HepG2 (cell line): ENCODE measurements at regions not wholly inside any gene's neighbourhood (a gene's known extent, or its start where the extent isn't known, plus 50 kb on each side); places are given as distances from the start of the nearest gene placed in this dataset.

Source experiments
- ATAC-seq: fragments of 200-7000 bp; cut with Tn5 transposase; 3 replicates; pipeline ENCODE4 v1.9.1; 2020; ENCODE audit warnings: mild to moderate bottlenecking, moderate library complexity
- BruUV-seq: library from RNA; stranded (reverse); fragments of 400-500 nt; replicated peaks from 2 replicates; lab custom pipeline; 2021; lab: Mats Ljungman, UMichigan
- CTCF ChIA-PET: fragments of 300-600 bp; formaldehyde crosslinking; extraction: SDS; loops from one replicate; lab custom pipeline; 2021; ENCODE audit warnings: low total read pairs, inconsistent platforms, low intra/inter-chr PET ratio; lab: Yijun Ruan, JAX
- POLR2A ChIA-PET: fragments of 350-600 bp; sonication (Branson Sonifier 250); formaldehyde crosslinking; loops from one replicate; lab custom pipeline; 2020; ENCODE audit warnings: antibody characterized with exemption, inconsistent platforms; lab: Yijun Ruan, JAX
- DNase-seq: peaks from one replicate; pipeline ENCODE4 v3.0.0-alpha.2; 2015; ENCODE audit warnings: low spot score
- FAIRE-seq: peaks from 3 replicates; lab custom pipeline; 2011; peaks lifted over from hg19 to GRCh38; lab: Jason Lieb, UNC
- H2AFZ ChIP-seq: one replicate; pipeline ENCODE4 v1.6.1; 2011; ENCODE audit warnings: low read length, inconsistent platforms
- H3K27ac ChIP-seq: fragments of 300-600 bp; 3 replicates; pipeline ENCODE4 v1.8.0; 2011; ENCODE audit warnings: mixed run types, mild to moderate bottlenecking, mixed read lengths, low read length, inconsistent platforms; ENCODE audit not compliant: insufficient read depth; ENCODE audit errors: extremely low read length
- H3K27me3 ChIP-seq, 2 experiments: fragments of 200-600 bp in 1 of 2; 2 replicates in 1 of 2; 3 replicates in 1 of 2; pipeline versions ENCODE4 v1.6.0 to v1.8.0; 2011; ENCODE audit warnings: low read length in 2 of 2, mild to moderate bottlenecking in 2 of 2, moderate library complexity in 2 of 2, inconsistent platforms in 1 of 2; ENCODE audit not compliant: insufficient read depth in 2 of 2, control insufficient read depth in 1 of 2
- H3K36me3 ChIP-seq, 2 experiments: fragments of 200-600 bp in 1 of 2; replicated peaks in 1 of 2; 2 replicates in 1 of 2; 3 replicates in 1 of 2; pipeline versions ENCODE4 v1.5.1 to v1.8.0; 2011; ENCODE audit warnings: low read length in 2 of 2, inconsistent platforms in 1 of 2; ENCODE audit not compliant: insufficient read depth in 2 of 2, control insufficient read depth in 1 of 2
- H3K4me1 ChIP-seq: 2 replicates; pipeline ENCODE4 v1.5.1; 2012; ENCODE audit warnings: low read length, inconsistent platforms; ENCODE audit not compliant: insufficient read depth
- H3K4me2 ChIP-seq: 2 replicates; pipeline ENCODE4 v1.6.0; 2011; ENCODE audit warnings: low read depth, low read length, inconsistent platforms
- H3K4me3 ChIP-seq, 3 experiments: fragments of 200-600 bp in 1 of 3; sonication (generic), shearing (Covaris generic) in 1 of 3; replicated peaks in 1 of 3; 2 replicates each; pipeline ENCODE4 v1.5.1; 2011 to 2016; ENCODE audit warnings: low read length in 3 of 3, inconsistent platforms in 2 of 3, low read depth in 2 of 3, mild to moderate bottlenecking in 2 of 3, control low read depth in 1 of 3, mixed read lengths in 1 of 3; ENCODE audit not compliant: insufficient read depth in 1 of 3
- H3K79me2 ChIP-seq: one replicate; pipeline ENCODE4 v1.6.1; 2011; ENCODE audit warnings: low read length, inconsistent platforms; ENCODE audit not compliant: insufficient read depth
- H3K9ac ChIP-seq: 2 replicates; pipeline ENCODE4 v1.6.0; 2011; ENCODE audit warnings: mild to moderate bottlenecking, low read depth, low read length, inconsistent platforms; ENCODE audit not compliant: insufficient read depth
- H3K9me3 ChIP-seq: 2 replicates; pipeline ENCODE4 v1.5.1; 2012; ENCODE audit warnings: mild to moderate bottlenecking, low read length
- H4K20me1 ChIP-seq: 2 replicates; pipeline ENCODE4 v1.6.0; 2011; ENCODE audit warnings: inconsistent platforms, mild to moderate bottlenecking, low read length, moderate library complexity; ENCODE audit not compliant: insufficient read depth
- ATF7 ChIP-seq, 2 experiments: fragments of 450-650 bp in 1 of 2; sonication (generic) in 1 of 2; formaldehyde crosslinking in 1 of 2; IDR thresholded peaks; 2 replicates each; pipeline versions ENCODE4 v1.4.0 to v1.6.1; 2016 to 2020; ENCODE audit warnings: antibody characterized with exemption in 1 of 2, mild to moderate bottlenecking in 1 of 2, missing genetic modification reagents in 1 of 2
- CHD4 ChIP-seq: fragments of 200-600 bp; sonication (generic); IDR thresholded peaks from 2 replicates; pipeline ENCODE4 v1.7.0; 2017; ENCODE audit warnings: mild to moderate bottlenecking, low read length, borderline replicate concordance
- CREB1 ChIP-seq, 2 experiments: fragments of 450-650 bp in 1 of 2; IDR thresholded peaks; 2 replicates each; pipeline ENCODE4 v1.6.1; 2016 to 2017; ENCODE audit warnings: control low read depth in 1 of 2, mild to moderate bottlenecking in 1 of 2, missing compliant biosample characterization in 1 of 2, missing genetic modification characterization in 1 of 2
- ETS1 ChIP-seq: sonication (generic); formaldehyde crosslinking; IDR thresholded peaks from 2 replicates; pipeline ENCODE4 v1.4.0; 2020; ENCODE audit warnings: missing genetic modification reagents
- HNF4A ChIP-seq: sonication (generic); formaldehyde crosslinking; IDR thresholded peaks from 2 replicates; pipeline ENCODE4 v1.4.0; 2020; ENCODE audit warnings: missing genetic modification reagents
- HNRNPK ChIP-seq: fragments of 200-400 bp; formaldehyde crosslinking; IDR thresholded peaks from 2 replicates; pipeline ENCODE4 v1.6.1; 2018; ENCODE audit warnings: low read length, low read depth, moderate library complexity, mild to moderate bottlenecking; ENCODE audit not compliant: poor library complexity, severe bottlenecking
- NCOA1 ChIP-seq: sonication (generic); formaldehyde crosslinking; IDR thresholded peaks from 2 replicates; pipeline ENCODE4 v1.9.0; 2021; ENCODE audit warnings: missing genetic modification reagents
- PREB ChIP-seq: sonication (generic); formaldehyde crosslinking; IDR thresholded peaks from 2 replicates; pipeline ENCODE4 v1.4.0; 2020; ENCODE audit warnings: missing genetic modification reagents
- SIN3B ChIP-seq: fragments of 150-350 bp; IDR thresholded peaks from 2 replicates; pipeline ENCODE4 v1.6.1; 2014; ENCODE audit warnings: low read length
- ZNF317 ChIP-seq: sonication (generic); formaldehyde crosslinking; IDR thresholded peaks from 2 replicates; pipeline ENCODE4 v1.5.0; 2020; ENCODE audit warnings: mild to moderate bottlenecking, missing genetic modification reagents
- ZNF776 ChIP-seq: sonication (generic); formaldehyde crosslinking; IDR thresholded peaks from 2 replicates; pipeline ENCODE4 v1.4.0; 2020; ENCODE audit warnings: mild to moderate bottlenecking, missing genetic modification reagents
- WGBS: methylation state at CpG from one replicate; pipeline ENCODE4 v1.1.6; 2017; ENCODE audit warnings: low lambda C conversion rate; 5-methylcytosine and 5-hydroxymethylcytosine counted together
- in situ Hi-C: cut with HindIII; loops from 2 replicates; pipeline ENCODE4 v1.10.0; 2017; ENCODE audit warnings: low pct_unique_long_range_greater_than_20kb; ENCODE audit not compliant: extremely low pct_ligation_motif_present
- intact Hi-C: fragments of 100-400 bp; cut with micrococcal nuclease; formaldehyde crosslinking; loops from one replicate; pipeline ENCODE4 v1.10.0; 2022; ENCODE audit not compliant: unreplicated experiment

- intact Hi-C loops = no loop called here
- WGBS = 7% methylated on average over 3 of the region's 3 CpGs
- H3K79me2 ChIP-seq = no peaks in the 10 kb centered on the region
- no peak overlapping the region for H3K4me3 ChIP-seq
- H3K27ac ChIP-seq = no peak overlapping the region
- no peak overlapping the region for H2AFZ ChIP-seq
- in situ Hi-C loops = no loop called here
- H3K36me3 ChIP-seq = no peaks in the 10 kb centered on the region
- H3K27me3 ChIP-seq = no peaks in the 10 kb centered on the region; a peak in 1 of 5 replicates
- H3K9ac ChIP-seq = no peak overlapping the region
- TF ChIP-seq ATF7 (IDR thresholded peaks at IDR 0.05) (peak; percentile 94), ATF7 (CRISPR knock-in tag; IDR thresholded peaks at IDR 0.05) (no peak), CREB1 (IDR thresholded peaks at IDR 0.05) (peak; percentile 94), CREB1 (CRISPR knock-in tag; IDR thresholded peaks at IDR 0.05) (no peak), ZNF776 (CRISPR knock-in tag) (no peak), HNRNPK (no peak)
- TF ChIP-seq, all 625 proteins: peak for 2
- DNase-seq = no peak
- no TSS peak for BruUV-seq
- no peaks in the 10 kb centered on the region for H3K9me3 ChIP-seq
- CTCF ChIA-PET = no interaction called here
- H4K20me1 ChIP-seq = no peaks in the 10 kb centered on the region
- H3K4me2 ChIP-seq = no peak overlapping the region
- no peaks in the 10 kb centered on the region for H3K4me1 ChIP-seq
- FAIRE-seq = no peak
- ATAC-seq = no peak
- POLR2A ChIA-PET = no interaction called here
Observed at GRCh38 chr22:27051407-27051806, 394.0 kb downstream of the MIAT start.

- TF ChIP-seq SIN3B = no peak
- TF ChIP-seq CHD4 = no peak
- no peak for TF ChIP-seq HNF4A (CRISPR knock-in tag)
- TF ChIP-seq ZNF317 (CRISPR knock-in tag) = no peak
- no peak for TF ChIP-seq ETS1 (CRISPR knock-in tag)
- TF ChIP-seq NCOA1 (CRISPR knock-in tag) = no peak
- no peak for TF ChIP-seq PREB
- DNase-seq = no peak
- H4K20me1 ChIP-seq = no peaks in the 10 kb centered on the region
- CTCF ChIA-PET = no interaction called here
- no TSS peak for BruUV-seq
- no peaks in the 10 kb centered on the region for H3K36me3 ChIP-seq
- intact Hi-C loops (no loop called here), in situ Hi-C loops (no loop called here)
- no peak for FAIRE-seq
- no peak for ATAC-seq
- H3K4me1 ChIP-seq = no peaks in the 10 kb centered on the region
- H3K27me3 ChIP-seq = peaks cover 0 to 9% of the 10 kb centered on the region in 2 experiments; a peak in 1 of 5 replicates
- H2AFZ ChIP-seq = no peak overlapping the region
- H3K27ac ChIP-seq = no peak overlapping the region
- H3K79me2 ChIP-seq = no peaks in the 10 kb centered on the region
- H3K9ac ChIP-seq = no peak overlapping the region
- no peaks in the 10 kb centered on the region for H3K9me3 ChIP-seq
- no peak overlapping the region for H3K4me3 ChIP-seq
- POLR2A ChIA-PET = no interaction called here
- no peak overlapping the region for H3K4me2 ChIP-seq
Observed at GRCh38 chr22:27057717-27058116, 400.3 kb downstream of the MIAT start.
